GM18909 (cell line): ENCODE measurements at regions not wholly inside any gene's neighbourhood (a gene's known extent, or its start where the extent isn't known, plus 50 kb on each side); places are given as distances from the start of the nearest gene placed in this dataset.
"Not testable (repeated sequence)": the region's sequence is repeated elsewhere in the genome, so short reads cannot be mapped to it uniquely, and the experiment has no call there.

Source experiments
- ATAC-seq: cut with Tn5 transposase; IDR thresholded peaks from one replicate; pipeline ENCODE4 v1.9.1; 2021; ENCODE audit warnings: mild to moderate bottlenecking; ENCODE audit not compliant: unreplicated experiment, poor library complexity

DNA sequence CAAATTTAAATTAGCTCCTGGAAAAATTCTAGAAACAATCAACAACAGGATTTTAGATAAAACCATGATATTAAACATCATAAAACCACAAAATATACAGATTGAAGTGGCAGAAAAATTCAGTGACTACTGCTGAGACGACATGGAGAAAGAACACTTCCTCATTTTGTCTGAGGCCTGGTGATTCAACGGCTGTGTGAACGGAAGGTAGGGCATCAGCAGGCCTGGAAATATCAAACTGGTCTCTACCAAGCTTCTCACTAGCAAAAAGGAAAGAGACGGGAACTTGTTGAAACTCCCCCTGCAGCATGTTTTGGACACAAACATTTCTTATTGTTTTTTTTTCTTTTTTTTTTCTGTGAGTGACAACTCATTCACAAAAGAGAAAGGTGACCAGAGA, 58.0 kb upstream of the AHI1 start:
- ATAC-seq = peak; percentile 68

DNA sequence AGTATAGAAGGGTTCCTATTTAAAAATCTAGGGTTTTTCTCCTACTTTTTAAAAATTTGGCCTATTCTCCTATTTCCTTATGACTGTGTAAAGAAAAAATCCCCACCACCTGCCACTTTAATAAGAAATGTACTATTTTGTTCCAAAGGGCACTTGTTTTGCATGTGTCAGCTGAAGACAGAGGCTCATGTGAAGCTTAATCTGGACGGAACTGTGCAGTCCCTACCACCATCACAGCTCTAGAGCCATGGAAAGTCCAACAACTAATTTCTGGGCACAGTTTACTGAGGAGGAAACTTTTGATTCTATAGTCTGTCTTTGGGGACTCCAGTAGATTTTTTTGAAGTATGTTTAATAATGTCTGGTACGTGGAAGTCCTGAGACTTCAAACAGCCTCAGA, 60.0 kb upstream of the AHI1 start:
- ATAC-seq = no peak

DNA sequence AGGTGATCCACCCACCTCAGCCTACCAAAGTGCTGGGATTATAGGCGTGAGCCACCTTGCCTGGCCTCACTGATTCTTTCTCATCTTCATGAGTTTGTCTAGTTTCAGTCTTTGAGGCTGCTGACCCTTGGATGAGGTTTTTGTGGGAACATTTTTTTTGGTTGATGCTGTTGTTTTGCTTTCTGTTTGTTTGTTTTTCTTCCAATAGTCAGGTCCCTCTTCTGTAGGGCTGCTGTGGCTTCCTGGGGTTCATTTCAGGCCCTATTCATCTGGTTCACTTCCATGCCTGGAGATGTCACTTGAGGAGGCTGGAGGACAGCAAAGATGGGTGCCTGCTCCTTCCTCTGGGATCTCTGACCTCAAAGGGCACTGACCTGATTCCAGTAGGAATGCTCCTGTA, 68.1 kb upstream of the AHI1 start:
- ATAC-seq = not testable (repeated sequence)

DNA sequence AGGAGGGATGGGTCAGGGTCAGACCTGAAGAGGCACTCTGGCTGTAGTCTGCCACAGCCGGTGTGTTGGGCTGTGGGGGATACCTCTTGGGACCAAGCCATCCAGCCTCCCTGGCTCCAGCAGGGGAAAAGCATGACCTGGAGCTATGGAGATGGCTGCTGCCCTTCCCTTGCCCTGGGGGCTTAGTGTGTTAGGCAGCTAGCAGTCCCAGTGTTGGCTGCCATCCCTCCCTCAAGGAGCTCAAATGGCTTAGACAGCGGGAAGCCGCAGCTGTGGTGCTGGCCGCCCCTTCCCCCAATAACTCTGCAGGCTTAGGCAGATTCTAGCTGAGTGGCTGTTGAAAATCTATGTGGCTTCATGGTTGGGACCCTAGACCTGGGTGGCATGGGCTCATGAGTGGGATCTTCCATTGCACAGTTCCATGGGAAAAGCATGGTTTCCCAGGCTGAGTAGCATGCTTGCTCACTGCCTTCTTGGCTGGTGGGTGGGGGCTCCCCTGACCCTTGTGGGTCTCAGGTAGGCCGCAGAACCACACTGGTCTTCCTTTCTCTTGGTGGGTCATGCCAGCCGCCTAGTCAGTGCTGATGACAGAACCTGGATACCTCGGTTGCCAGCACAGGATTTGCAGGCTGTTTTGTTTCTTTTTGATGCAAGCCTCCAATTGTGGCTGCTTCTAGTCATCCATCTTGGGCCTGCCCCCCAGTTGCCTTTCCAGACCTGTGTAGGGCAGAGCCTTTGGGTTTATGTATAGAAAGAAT, 69.0 kb upstream of the AHI1 start:
- ATAC-seq = no peak

DNA sequence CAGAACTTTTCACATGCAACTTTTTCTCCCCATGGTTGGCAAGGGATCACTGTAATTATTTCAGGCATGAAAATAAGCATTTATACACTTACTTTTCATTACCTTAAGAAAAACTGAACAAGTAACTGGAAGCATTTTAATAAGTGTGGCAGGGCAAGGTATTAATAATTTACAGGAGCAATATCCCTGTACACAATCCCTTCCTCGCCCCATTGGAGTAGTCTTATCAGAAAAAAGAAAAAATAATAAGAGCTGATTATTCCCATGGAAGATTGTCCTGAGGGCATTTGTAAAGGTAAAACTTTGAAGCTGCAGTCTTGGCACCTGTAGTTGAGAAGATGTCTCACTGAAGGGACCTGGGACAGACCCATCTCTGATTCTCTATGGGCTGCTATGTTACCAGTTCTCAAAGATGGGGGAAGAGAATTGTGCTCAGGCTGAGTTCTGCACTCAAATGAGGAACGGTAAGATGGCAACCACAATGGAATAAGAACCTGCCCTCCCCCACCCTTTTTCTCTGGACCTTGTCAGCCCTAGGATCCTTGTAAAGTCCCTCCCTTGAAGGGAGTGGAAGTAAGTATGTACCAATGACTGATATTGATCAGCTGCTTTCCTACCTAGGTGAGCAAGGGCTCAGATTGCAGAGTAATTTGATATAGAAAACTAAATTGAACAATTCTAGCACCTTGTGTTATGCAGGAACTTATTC, 70.0 kb upstream of the AHI1 start:
- ATAC-seq = no peak

DNA sequence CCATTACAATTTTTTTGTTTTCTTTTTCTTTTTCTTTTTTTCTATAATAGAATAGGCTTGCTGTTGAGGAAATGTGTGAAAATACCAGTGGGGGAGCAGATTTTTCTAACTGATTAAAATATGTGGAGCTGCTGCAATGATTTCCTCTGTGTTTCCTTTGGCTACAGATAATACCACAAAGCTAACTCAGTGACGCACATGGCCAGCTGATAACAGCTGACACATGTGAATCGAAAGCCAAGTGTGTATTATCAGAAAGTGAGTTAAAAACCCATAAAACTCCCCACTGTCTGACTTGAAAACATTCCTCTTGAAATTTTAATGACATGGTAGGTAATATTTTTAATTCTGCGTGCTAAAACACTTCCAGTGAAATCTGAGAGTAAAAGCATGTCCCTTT, 70.8 kb upstream of the AHI1 start:
- ATAC-seq = peak; percentile 72

DNA sequence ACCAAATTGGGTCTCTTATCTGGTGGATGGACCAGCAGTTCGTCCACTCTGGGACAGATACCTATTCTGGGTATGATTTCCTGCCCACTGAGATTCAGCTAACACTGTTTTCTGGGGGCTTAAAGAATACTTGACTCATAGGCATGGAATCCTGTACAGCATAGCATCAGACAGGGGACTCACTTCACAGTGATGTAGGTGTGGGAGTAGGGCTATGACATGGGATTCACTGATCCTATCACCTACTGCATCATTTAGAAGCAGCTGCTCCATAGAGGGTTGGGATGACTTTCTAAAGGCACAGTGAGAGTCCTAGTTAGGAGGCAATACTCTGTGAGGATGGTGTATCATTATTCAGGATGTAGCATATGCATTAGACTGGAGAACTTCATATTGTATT, 74.5 kb upstream of the AHI1 start:
- no peak for ATAC-seq

DNA sequence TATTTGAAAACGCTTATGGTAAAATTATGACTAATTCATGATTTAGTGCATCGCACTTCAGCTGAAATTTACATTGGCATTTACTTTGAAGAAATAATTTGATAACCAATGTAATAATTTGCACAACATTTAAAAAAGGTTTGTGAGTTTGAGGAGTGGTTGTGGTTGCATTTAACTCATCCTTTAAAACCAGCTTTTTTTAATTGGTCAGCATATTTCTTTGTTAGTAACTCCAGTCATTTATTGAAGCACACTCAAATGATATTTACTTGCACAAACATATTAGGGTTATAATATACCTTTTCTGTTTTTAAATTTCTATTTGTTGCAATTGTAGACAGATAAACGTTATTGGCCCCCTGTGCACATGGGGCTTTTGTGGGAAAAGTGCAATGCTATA, 78.1 kb upstream of the AHI1 start:
- no peak for ATAC-seq

DNA sequence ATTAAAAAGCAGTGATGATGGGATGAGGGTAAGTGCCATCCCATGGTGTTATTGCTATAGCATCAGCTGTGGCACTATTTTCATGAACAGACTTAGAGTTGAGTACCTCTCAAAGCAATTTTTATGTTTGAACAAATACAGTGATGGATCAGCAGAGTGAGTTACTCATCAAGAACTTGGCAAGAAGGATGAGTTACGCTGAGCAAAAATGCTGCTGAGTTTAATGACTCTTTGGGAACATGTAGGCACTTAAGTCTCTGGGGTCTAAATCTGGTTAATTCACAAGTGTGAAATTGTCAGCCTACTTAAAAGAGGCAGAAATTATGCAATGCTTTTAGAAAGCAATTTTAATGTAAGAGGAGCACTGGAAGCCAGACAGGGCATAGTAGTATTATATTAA, 78.5 kb upstream of the AHI1 start:
- no peak for ATAC-seq

DNA sequence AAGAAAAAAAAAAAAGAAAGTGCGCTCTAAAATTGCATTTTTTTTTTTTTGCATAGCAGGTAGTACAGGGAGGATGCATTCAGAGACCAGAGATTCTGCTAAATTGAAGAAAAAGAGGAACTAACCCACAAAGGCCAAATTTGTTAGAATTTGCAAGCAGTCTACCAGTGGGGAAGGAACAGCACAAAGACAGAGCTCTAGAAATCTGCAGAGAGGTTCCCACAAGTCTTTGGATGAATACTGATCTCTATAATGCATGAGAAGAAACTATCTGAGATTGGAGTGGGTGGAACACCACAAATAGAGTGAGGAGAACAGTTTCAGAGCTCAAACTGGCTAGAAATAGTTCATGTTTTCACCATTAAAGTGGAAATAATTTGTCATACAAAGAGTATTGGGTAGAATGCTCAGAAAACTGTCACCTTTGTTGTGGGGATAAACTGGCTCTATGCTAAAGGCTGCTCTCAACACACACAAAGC, 79.6 kb upstream of the AHI1 start:
- ATAC-seq = peak; percentile 93

DNA sequence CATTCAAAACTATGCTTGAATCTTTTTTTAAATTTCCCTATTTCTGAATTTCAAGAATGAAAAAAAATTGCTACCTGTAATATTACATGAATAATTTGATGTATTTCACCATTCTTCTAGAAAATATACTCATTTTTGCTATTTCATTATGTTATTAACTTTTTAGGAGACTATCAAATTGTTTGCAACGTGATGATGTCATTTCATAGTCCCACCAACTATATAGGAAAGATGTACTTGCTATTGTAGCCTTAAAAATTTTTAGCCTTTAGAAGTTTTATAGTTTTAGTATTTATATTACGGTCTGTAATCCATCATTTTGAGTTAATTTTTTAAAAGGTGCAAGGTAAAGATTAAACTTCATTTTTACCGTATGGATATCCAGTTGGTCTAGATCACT, 81.4 kb upstream of the AHI1 start:
- no peak for ATAC-seq

DNA sequence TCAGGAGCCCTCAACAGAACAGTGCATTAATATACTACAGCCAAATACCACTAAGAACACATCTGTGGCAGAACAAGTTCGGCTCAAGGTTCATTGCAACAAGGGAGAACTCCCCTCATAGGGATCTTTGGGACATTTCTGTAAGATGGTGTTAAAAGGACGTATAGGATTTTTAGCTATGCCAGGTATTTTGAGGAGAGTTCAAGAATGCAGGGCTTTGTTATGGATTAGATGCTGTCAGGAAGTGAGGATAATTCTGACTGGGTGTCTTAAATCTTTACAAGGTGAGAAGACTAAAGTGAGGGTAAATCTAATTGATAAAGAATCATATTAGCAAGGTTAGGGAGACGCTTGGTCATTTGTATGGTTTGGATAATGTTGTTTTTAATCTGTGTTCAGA, 83.7 kb upstream of the AHI1 start:
- no peak for ATAC-seq

DNA sequence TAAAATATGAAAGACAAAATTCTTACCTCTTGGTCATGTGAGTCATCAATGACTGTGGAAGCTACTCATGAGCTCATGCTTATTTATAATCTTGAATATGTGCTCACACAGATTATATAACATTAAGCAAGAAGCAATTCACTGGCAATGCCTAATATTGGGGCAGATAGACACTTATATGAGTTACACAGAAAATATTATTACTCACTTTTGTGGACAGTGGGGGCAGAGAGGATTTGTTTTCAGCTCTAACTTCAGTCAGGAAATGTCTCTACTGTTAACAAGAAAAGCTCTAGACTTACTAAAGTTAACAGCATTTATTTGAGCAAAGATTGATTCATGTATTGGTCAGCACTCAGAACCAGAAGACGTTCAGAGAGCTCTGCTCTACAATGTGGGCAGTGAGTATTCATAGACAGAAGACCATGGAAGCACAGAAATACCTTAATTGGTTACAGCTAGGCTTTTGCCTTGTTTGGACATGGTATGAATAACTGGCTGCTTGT, 85.8 kb upstream of the AHI1 start:
- ATAC-seq = no peak

DNA sequence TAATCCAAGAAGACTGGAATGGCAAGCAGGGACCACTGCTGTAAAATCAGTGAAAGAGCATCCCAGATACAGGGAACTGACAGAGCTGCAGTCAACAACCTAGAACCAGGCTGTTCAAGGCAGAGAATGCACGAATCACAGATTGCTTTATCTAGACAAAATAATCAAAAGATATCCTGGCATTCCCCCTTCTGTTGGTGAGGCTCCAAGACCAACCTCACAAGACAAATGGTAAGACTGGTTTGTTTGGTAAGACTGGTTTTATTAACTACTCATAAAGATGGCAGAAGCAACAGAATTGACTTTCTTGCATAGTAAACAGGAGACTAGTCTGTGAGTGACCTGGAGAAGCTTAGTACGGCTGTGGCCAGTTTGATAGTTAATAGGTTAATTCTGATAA, 88.8 kb upstream of the AHI1 start:
- peak; percentile 23 for ATAC-seq

DNA sequence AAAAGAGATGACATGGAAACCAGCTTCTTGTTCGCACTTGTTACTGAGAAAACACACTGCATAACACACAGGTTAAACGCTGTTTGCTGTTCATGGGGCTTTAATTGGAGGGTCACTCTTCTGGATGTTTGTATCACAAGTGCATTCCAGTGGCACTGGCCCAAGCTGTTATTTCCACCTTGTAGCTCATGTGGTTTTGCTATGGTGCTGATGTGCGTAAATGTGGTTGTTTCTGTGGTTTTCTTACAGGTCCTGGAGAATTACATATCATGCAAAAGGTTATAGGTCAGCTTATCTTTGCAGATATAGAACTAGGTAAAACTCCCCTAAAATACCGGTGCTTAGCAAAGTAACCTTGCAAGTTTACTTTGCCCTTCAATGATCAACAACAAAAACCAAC, 89.3 kb upstream of the AHI1 start:
- ATAC-seq = peak; percentile 60

DNA sequence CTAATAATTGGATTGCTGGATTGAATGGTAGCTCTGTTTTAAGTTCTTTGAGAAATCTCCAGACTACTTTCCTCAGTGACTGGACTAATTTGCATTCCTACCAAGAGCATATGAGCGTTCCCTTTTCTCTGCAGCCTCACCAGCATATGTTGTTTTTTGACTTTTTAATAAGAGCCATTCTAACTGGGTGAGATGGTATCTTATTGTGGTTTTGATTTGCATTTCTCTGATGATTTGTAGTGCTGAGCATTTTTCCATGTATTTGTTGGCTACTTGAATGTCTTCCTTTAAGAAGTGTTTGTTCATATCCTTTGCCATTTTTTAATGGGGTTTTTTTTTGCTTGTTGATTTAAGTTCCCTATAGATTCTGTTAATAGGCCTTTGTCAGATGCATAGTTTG, 94.7 kb upstream of the AHI1 start:
- ATAC-seq = no peak

DNA sequence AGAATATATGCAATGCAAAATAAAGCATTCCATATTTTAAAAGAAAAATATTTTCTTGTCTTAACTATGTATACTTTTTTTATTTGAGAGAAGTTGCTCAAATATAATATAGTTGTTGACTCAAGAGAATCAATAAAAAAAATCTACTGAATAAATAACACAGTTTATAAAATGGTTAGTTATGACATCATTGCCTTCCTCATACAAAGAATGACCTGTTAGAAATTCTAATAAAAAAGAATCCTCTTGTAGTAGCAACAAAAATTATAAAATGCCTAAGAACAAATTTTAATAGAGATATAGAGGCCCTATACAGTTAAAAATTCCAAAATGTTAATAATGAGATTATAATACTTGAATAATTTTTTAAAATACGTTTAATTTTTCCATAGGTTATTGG, 96.5 kb upstream of the AHI1 start:
- no peak for ATAC-seq

DNA sequence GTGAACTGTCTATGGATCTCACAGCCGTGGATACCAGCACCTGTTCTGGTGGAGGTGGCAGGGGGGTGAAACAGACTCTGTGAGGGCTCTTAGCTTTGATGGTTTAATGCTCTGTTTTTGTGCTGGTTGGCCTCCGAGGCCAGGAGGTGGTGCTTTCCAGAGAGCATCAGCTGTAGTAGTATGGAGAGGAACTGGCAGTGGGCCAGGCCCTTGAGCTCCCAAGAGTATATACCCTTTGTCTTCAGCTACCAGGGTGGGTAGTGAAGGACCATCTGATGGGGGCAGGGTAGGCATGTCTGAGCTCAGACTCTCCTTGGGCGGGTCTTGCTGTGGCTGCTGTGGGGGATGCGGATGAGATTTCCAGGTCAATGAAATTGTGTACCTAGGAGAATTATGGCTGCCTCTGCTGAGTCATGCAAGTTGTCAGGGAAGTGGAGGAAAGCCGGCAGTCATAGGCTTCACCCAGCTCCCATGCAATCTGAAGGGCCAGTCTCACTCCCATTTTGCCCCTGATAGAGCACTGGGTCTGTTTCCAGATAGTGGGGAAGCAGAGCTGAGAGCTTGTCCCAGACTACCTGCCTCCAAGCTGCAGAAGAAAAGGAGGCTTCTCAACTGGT, 102.7 kb upstream of the AHI1 start:
- ATAC-seq = no peak

DNA sequence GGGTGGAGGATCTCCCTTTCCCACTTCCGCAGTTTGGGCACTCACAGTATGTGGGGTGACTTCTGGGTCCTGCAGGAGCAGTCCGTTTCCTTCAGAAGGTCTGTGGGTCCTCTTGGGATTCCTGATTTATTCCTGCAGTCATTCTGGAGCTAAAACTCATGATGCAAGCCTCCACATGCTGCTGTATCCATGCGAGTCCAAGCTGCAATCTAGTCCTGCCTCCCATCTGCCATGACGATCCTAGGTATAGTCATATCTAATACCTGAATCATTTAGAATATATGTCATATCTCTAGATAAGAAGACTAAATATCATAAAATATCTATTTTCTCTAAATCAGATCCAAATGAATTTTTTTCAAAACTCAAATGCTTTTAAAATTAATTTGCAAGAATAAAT, 103.4 kb upstream of the AHI1 start:
- ATAC-seq = no peak

DNA sequence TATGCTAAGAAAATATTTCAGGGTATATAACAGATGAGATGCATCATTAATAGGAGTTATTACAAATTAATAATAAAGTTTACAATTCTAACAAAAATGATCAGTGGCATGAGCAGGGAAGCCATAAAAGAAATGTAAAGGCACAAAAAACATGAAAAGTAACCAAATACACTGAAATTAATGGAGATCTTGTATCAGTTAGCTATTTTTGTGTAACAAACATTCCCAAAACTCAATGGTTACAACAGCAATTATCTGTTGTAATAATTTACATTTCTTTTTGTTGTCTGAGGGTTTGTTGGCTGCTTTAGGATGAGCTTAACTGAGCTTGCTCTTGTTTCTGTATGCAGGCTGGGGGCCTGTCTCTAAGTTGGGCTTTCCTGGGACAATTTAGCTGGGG, 104.3 kb upstream of the AHI1 start:
- ATAC-seq = no peak

DNA sequence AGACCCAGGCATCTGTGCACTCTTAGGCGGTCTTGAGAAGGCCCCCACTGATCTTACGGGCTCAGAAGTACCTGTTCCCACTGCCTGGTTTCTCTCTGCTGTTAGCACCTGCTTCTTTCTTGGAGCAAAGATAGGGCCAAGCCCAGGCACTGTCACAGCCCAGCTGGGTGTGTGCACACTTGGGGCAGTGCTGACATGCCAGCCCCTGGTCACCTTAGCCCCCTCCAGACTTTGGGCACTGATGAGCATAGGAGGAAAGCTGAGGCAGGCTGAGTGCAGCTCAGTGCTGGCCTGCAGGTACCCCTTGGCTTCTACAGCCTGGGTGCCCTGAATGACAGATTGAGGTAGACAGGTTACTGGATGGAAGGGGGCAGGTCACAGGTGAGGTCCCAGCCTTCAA, 105.7 kb upstream of the AHI1 start:
- no peak for ATAC-seq
